ENCODE measurements at regions not wholly inside any gene's neighbourhood (a gene's known extent, or its start where the extent isn't known, plus 50 kb on each side); places are given as distances from the start of the nearest gene placed in this dataset.

DNA sequence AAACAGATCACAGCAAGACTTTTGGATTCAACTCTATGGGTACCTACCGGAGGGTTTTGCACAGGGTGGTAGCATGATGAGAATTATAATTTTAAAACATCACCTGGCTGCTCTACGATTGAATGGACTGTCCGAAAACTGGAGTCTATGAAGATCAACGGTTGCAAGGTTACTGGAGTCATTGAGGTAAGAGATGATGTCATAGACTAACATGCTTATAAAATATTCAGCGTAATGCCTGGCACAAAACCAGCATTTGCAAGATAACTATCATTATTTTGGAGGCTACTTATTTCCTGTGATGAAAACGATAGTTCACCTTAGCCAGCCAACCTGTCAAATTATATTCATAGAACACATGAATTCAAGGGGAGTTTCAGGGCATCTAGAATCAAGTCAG, 580.6 kb upstream of the TBX3 start:
- TF ChIP-seq CTCF (conservative IDR thresholded peaks at IDR 0.05 in 1 of 2, IDR thresholded peaks at IDR 0.05 in 1 of 2; ENCODE audit: low read depth in 1 of 2, low read length in 2 of 2) (no peak), EZH2 (IDR thresholded peaks at IDR 0.05; ENCODE audit: low read length, missing control alignments) (no peak)

All from fibroblast of lung (primary cell).